SK-N-SH treated with all-trans-retinoic acid at 6 μM for 48 hours (cell line): ENCODE measurements at regions not wholly inside any gene's neighbourhood (a gene's known extent, or its start where the extent isn't known, plus 50 kb on each side); places are given as distances from the start of the nearest gene placed in this dataset.

Source experiments
- ARNTL ChIP-seq: fragments of 450-650 bp; formaldehyde crosslinking; IDR thresholded peaks from 2 replicates; pipeline ENCODE4 v1.5.0; 2020; ENCODE audit warnings: low read depth, mild to moderate bottlenecking, moderate library complexity, borderline replicate concordance
- BACH2 ChIP-seq: fragments of 250-450 bp; sonication (Bioruptor Pico); IDR thresholded peaks from 2 replicates; pipeline ENCODE4 v1.9.0; 2021; ENCODE audit warnings: mild to moderate bottlenecking, borderline replicate concordance
- CREB5 ChIP-seq: fragments of 250-450 bp; sonication (Bioruptor Pico); IDR thresholded peaks from 2 replicates; pipeline ENCODE4 v1.5.1; 2020; ENCODE audit warnings: low read depth, mild to moderate bottlenecking, moderate library complexity
- GLIS3 ChIP-seq: fragments of 250-450 bp; sonication (Bioruptor Pico); IDR thresholded peaks from 2 replicates; pipeline ENCODE4 v1.5.0; 2020; ENCODE audit warnings: mild to moderate bottlenecking, moderate library complexity
- PPARA ChIP-seq: fragments of 250-450 bp; sonication (Bioruptor Pico); IDR thresholded peaks from 2 replicates; pipeline ENCODE4 v1.5.0; 2020; ENCODE audit warnings: mild to moderate bottlenecking, borderline replicate concordance
- SNAI2 ChIP-seq: fragments of 250-450 bp; sonication (Bioruptor Pico); IDR thresholded peaks from 2 replicates; pipeline ENCODE4 v1.5.0; 2020; ENCODE audit warnings: mild to moderate bottlenecking, moderate library complexity
- ZFP3 ChIP-seq: fragments of 250-450 bp; sonication (Bioruptor Pico); IDR thresholded peaks from 2 replicates; pipeline ENCODE4 v1.5.0; 2020; ENCODE audit warnings: mild to moderate bottlenecking, moderate library complexity
- ZFP30 ChIP-seq: fragments of 450-650 bp; formaldehyde crosslinking; IDR thresholded peaks from 2 replicates; pipeline ENCODE4 v1.5.0; 2022; ENCODE audit warnings: mild to moderate bottlenecking, moderate library complexity
- ZNF565 ChIP-seq: fragments of 450-650 bp; formaldehyde crosslinking; conservative IDR thresholded peaks from 2 replicates; pipeline ENCODE4 v1.5.0; 2020; ENCODE audit warnings: low read depth, mild to moderate bottlenecking, moderate library complexity
- ZNF70 ChIP-seq: fragments of 450-650 bp; formaldehyde crosslinking; IDR thresholded peaks from 2 replicates; pipeline ENCODE4 v1.5.0; 2020; ENCODE audit warnings: mild to moderate bottlenecking, moderate library complexity

- no peak for TF ChIP-seq PPARA
- TF ChIP-seq ZNF70 (CRISPR knock-in tag): no peak
- no peak for TF ChIP-seq ZNF565 (CRISPR knock-in tag)
- no peak for TF ChIP-seq ZFP3
- no peak for TF ChIP-seq SNAI2 (CRISPR knock-in tag)
- TF ChIP-seq ZFP30 (CRISPR knock-in tag): no peak
- TF ChIP-seq ARNTL: no peak
- TF ChIP-seq CREB5: no peak
- TF ChIP-seq BACH2: no peak
- TF ChIP-seq GLIS3 (CRISPR knock-in tag): no peak
Observed at GRCh38 chr4:183848805-183849204, 56.3 kb upstream of the STOX2 start.
